Right cardiac atrium (tissue), 5 donors: ENCODE measurements at regions not wholly inside any gene's neighbourhood (a gene's known extent, or its start where the extent isn't known, plus 50 kb on each side); places are given as distances from the start of the nearest gene placed in this dataset.
"Not testable (repeated sequence)": the region's sequence is repeated elsewhere in the genome, so short reads cannot be mapped to it uniquely, and the experiment has no call there.

ENCODE experiments used
- ATAC-seq, 2 donors: fragments of 200-7000 bp; cut with Tn5 transposase; one replicate each; pipeline versions ENCODE4 v1.8.0 to v1.9.1; 2020; ENCODE audit warnings: moderate library complexity in 2 of 2, mild to moderate bottlenecking in 1 of 2
- DNase-seq, 3 donors: peaks; one replicate each; pipeline ENCODE4 v3.0.0-alpha.2; 2020
- H3K27ac ChIP-seq: one replicate; pipeline ENCODE4 v1.5.1; 2013; ENCODE audit warnings: mild to moderate bottlenecking, low read length, control low read depth, moderate library complexity
- H3K27me3 ChIP-seq: one replicate; pipeline ENCODE4 v1.6.1; 2013; ENCODE audit not compliant: control insufficient read depth, insufficient read depth
- H3K4me1 ChIP-seq: one replicate; pipeline ENCODE4 v1.6.1; 2013; ENCODE audit warnings: low read length; ENCODE audit not compliant: control insufficient read depth, insufficient read depth
- H3K4me3 ChIP-seq: one replicate; pipeline ENCODE4 v1.5.1; 2013; ENCODE audit warnings: low read length, control low read depth
- H3K9me3 ChIP-seq: one replicate; pipeline ENCODE4 v1.6.1; 2013; ENCODE audit warnings: low read length; ENCODE audit not compliant: control insufficient read depth
- WGBS: extraction: QIAGEN DNeasy Blood & Tissue Kit; methylation state at CpG from one replicate; pipeline ENCODE4 v1.1.7; 2013; 5-methylcytosine and 5-hydroxymethylcytosine counted together
- intact Hi-C, 4 donors: fragments of 100-400 bp; cut with DNase I; formaldehyde crosslinking; loops; one replicate each; pipeline versions ENCODE4 v1.11.0 to v1.14.0; 2022 to 2023
- donor health status: healthy with polysubstance abuse.
- donor health status: DM: no; HTN: yes; CAD: no.
- donor health status: DM: no; HTN: no; CAD: no.
- donor health status: DM: no; HTN: yes; CAD: no; lungs with severe emphysema.
- donor health status: DM: yes; HTN: yes; CAD: no.

- intact Hi-C loops = no loop called here
- no peak overlapping the region for H3K4me3 ChIP-seq
- 62% methylated on average over 2 of the region's 2 CpGs for WGBS
Observed at GRCh38 chr14:35938770-35939169, 112.6 kb downstream of the BRMS1L start.

GRCh38 chr14:35934499-35934898 lies 108.4 kb downstream of the BRMS1L start:
- Histone ChIP-seq H3K4me3 (no peak overlapping the region), H3K9me3 (no peaks in the 10 kb centered on the region), H3K27ac (no peak overlapping the region), H3K27me3 (peaks cover 4% of the 10 kb centered on the region), H3K4me1 (no peaks in the 10 kb centered on the region)
- intact Hi-C loops = no loop called here
- ATAC-seq (no peak), DNase-seq (no peak)
- 47% methylated on average over 2 of the region's 2 CpGs for WGBS

More at GRCh38 chr14:35938770-35939169, 112.6 kb downstream of the BRMS1L start:
- no peak for ATAC-seq
- Histone ChIP-seq H3K27ac (no peak overlapping the region), H3K27me3 (peaks cover 4% of the 10 kb centered on the region), H3K4me1 (no peaks in the 10 kb centered on the region), H3K9me3 (no peaks in the 10 kb centered on the region)
- no peak for DNase-seq

GRCh38 chr14:35932659-35933159 lies 106.6 kb downstream of the BRMS1L start:
- Histone ChIP-seq H3K4me3 (no peak overlapping the region), H3K4me1 (no peaks in the 10 kb centered on the region), H3K27me3 (no peaks in the 10 kb centered on the region), H3K9me3 (no peaks in the 10 kb centered on the region), H3K27ac (no peak overlapping the region)
- DNase-seq (no peak), ATAC-seq (no peak)
- WGBS = 71% methylated on average over 13 of the region's 13 CpGs
- intact Hi-C loops = no loop called here

GRCh38 chr14:35932136-35932535 lies 106.0 kb downstream of the BRMS1L start:
- Histone ChIP-seq H3K9me3 (no peaks in the 10 kb centered on the region), H3K27me3 (no peaks in the 10 kb centered on the region), H3K4me1 (no peaks in the 10 kb centered on the region), H3K4me3 (no peak overlapping the region), H3K27ac (no peak overlapping the region)
- intact Hi-C loops = no loop called here
- no peak for DNase-seq
- no peak for ATAC-seq

DNA sequence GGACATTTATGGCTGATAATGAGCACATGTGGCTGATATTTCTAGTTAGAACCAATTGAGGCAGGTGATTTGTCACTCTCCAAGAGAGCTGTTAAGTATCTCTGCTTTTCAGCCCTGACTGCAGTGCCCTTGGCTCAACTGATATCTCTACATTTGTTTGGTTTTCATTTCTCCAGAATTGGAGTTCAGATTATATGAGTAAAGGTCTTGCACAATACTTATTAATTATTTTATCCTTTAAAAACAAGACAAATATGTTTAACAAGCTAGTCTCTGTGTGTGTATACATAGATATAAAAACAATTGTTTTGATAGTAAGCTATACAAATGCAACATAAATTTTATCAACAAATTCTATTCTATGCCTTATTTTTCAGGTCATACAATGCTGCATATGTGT lies 105.2 kb downstream of the BRMS1L start:
- Histone ChIP-seq H3K4me1 (no peaks in the 10 kb centered on the region), H3K27me3 (no peaks in the 10 kb centered on the region), H3K4me3 (no peak overlapping the region), H3K27ac (no peak overlapping the region), H3K9me3 (no peaks in the 10 kb centered on the region)
- intact Hi-C loops = no loop called here
- ATAC-seq (no peak), DNase-seq (no peak)

- intact Hi-C loops = no loop called here
- H3K9me3 ChIP-seq = no peaks in the 10 kb centered on the region
- ATAC-seq = no peak
- no peak overlapping the region for H3K27ac ChIP-seq
- H3K4me1 ChIP-seq = no peaks in the 10 kb centered on the region
- 57% methylated on average over 4 of the region's 4 CpGs for WGBS
- no peak for DNase-seq
- H3K27me3 ChIP-seq = no peaks in the 10 kb centered on the region
- H3K4me3 ChIP-seq = no peak overlapping the region
Observed at GRCh38 chr14:35929186-35929585, 103.0 kb downstream of the BRMS1L start.

DNA sequence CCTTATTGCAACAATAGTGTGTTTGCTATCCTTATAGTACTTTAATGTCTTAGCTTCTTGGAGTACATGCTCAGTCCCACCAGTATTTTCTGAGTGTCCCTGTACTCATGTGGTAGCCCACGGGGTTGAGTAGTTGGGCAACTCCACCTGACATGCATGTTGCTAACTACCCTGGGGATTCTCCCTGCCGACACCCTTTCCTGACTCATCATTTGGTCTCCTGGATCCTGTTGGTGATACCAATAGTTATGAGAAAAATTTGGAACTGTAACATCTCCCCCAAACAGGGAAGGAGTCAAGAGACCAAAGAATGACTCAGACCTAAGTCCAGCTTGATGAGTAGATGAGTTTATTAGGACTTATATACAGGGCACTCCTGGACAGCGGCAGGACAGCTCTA lies 101.6 kb downstream of the BRMS1L start:
- Histone ChIP-seq H3K4me1 (no peaks in the 10 kb centered on the region), H3K27ac (no peak overlapping the region), H3K9me3 (no peaks in the 10 kb centered on the region), H3K4me3 (no peak overlapping the region), H3K27me3 (no peaks in the 10 kb centered on the region)
- ATAC-seq (no peak), DNase-seq (no peak)
- WGBS = 75% methylated on average over 3 of the region's 3 CpGs
- intact Hi-C loops = no loop called here

- WGBS = 69% methylated on average over 3 of the region's 3 CpGs
- DNase-seq (no peak), ATAC-seq (no peak)
- H3K9me3 ChIP-seq = no peaks in the 10 kb centered on the region
- H3K27me3 ChIP-seq = no peaks in the 10 kb centered on the region
- no peak overlapping the region for H3K4me3 ChIP-seq
- H3K27ac ChIP-seq = no peak overlapping the region
- no peaks in the 10 kb centered on the region for H3K4me1 ChIP-seq
- intact Hi-C loops = no loop called here
Observed at GRCh38 chr14:35925319-35925718, 99.2 kb downstream of the BRMS1L start.

DNA sequence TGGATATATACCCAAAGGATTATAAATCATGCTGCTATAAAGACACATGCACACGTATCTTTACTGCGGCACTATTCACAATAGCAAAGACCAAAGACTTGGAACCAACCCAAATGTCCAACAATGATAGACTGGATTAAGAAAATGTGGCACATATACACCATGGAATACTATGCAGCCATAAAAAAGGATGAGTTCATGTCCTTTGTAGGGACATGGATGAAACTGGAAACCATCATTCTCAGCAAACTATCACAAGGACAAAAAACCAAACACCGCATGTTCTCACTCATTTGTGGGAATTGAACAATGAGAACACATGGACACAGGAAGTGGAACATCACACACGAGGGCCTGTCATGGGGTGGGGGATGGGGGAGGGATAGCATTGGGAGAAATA lies 96.5 kb downstream of the BRMS1L start:
- H3K27ac ChIP-seq, H3K9me3 ChIP-seq, H3K4me3 ChIP-seq, H3K27me3 ChIP-seq, H3K4me1 ChIP-seq, ATAC-seq, intact Hi-C loops, DNase-seq: not testable (repeated sequence)
- 91% methylated on average over 4 of the region's 4 CpGs for WGBS

DNA sequence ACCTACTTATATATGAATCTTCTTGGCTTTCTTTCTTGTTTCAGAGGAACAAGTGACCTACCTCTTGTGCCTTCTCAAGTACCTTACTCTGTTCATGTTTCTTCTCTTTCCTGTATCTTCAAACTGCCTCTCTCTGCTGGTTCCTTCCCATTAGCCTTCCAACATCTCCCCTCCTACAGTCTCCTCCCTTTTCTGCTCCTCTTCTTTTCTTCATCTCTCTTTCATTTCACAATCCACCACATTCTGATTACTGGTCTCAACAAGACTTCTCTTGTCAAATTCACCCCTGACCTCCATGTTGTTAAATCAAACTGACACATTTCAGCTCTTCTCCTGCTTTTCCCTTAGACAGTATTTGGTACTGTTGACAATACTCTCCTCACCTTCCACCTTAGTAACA lies 95.6 kb downstream of the BRMS1L start:
- Histone ChIP-seq H3K4me1 (no peaks in the 10 kb centered on the region), H3K4me3 (no peak overlapping the region), H3K9me3 (no peaks in the 10 kb centered on the region), H3K27ac (no peak overlapping the region), H3K27me3 (no peaks in the 10 kb centered on the region)
- DNase-seq (no peak), ATAC-seq (no peak)
- intact Hi-C loops = no loop called here
